ELF-1 (cell line): ENCODE measurements at regions not wholly inside any gene's neighbourhood (a gene's known extent, or its start where the extent isn't known, plus 50 kb on each side); places are given as distances from the start of the nearest gene placed in this dataset.
A peak's percentile ranks its signal among the peaks of the same experiment; 100 is the strongest.

Experiments
- DNase-seq: peaks from one replicate; pipeline ENCODE4 v3.0.0-alpha.2; 2016; ENCODE audit warnings: low read depth, low spot score

DNA sequence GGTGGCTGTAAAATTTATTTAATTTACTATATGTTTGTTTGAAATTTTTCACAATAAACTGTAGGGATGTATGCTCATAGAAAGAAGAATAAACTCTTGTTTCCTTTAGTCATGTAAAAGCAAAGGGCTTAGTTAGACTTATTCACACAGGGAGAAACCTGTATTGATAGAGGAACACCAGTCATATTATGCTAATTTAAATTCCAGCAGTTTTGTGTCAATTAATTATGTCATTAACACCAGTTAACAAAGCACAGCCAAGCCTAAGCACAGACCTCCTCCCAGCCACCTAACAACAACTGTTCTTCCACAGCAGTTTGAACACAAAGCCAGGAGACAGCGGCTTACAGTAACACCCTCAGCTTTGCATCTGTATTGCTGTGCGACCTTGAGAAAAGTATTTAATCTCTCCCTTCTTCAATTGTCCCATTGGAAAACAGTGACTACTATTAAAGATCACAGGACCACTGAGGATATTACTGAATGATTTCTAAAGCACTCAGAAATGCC is 260.8 kb upstream of the RRP15 start:
- DNase-seq = no peak

DNA sequence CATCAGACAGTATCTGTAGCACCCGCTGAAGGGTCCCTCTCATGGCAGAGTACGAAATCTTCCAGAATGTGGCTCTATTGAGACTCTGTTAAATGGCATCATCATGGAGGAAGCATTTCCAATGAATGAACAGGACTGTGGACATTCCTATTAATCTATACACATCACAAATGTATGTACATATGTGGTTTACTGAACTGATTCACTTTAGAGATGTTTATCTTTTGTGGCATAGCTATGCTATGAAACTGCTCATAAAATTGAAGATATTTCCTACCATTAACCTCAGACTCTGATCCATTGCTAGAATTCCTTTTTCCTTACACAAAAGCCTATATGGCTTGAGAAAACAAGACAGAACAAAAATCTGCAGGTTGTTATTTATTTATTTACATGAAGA is 259.6 kb upstream of the RRP15 start:
- no peak for DNase-seq

DNA sequence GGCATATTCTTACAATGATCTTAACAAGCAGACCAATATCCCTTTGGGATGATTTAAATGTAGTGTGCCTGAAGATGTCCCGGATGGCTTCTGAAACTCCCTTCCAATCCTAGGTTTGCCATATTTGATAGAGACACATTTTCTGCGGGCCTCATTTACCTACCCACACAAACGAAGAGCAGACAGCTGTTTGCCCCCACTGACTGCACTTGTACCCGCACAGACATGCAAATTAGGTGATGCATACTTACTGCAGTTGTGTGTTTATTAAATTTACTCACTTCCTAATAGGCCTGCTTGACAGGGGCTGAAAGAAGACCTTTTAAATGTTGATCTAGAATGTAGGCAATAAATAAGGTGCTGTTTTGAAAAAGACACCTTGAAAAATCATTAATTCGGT is 257.9 kb upstream of the RRP15 start:
- DNase-seq = no peak

DNA sequence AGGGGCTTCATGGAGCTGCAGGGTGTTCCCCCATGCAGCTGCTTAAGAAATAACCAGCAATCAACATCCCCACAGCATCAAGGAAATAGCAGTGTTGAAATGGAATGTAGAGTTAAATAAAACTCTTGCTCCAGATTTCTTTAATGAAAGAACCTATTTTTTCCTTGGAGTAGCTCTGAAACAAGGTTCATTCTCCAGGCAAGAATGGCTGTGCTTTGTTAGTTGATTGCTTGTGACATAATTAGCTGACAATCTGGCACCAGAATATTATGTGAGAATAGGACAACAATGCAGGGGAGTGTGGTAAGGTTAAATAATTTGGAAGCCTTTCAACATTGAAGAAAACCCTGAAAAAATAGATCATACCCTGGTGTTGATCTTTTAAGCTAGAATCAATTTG is 254.2 kb upstream of the RRP15 start:
- no peak for DNase-seq

DNA sequence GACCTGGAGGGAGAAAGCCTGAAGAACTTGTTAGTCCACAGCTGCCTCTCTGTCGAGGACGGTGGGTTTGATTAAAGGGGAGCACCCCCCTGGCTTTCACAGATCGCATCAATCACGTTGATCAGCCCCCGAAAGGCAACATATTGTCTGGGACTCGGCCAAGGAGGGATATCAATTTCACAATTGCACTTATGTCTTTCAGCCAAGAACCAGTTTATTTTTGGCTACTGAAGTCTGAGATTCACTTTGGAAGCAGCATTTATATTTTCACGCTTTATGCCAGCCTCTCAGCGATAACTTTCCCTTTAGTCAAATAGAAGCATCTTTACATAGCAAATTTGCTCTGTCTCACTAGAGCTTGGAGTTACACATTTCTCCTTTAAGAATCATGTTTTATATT is 253.2 kb upstream of the RRP15 start:
- DNase-seq = peak; percentile 20

DNA sequence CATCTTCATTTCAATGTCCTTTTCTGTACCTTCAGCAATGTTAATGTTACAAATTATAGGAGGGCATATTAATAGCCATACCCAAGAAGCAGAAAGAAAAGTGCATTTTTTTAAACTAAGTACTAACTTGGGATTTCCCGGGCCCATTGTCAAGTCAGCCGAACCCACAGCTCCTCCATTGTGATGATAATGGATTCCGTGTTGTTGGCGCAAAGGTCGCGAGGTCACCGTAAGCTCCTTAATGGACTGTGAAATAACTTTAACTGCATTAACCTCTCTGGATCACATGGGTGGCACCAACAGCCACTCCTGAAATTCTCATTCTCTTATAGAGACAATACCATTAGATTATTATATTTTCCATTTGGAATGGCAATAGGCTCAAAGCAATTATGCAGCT is 250.6 kb upstream of the RRP15 start:
- DNase-seq = peak; percentile 69

DNA sequence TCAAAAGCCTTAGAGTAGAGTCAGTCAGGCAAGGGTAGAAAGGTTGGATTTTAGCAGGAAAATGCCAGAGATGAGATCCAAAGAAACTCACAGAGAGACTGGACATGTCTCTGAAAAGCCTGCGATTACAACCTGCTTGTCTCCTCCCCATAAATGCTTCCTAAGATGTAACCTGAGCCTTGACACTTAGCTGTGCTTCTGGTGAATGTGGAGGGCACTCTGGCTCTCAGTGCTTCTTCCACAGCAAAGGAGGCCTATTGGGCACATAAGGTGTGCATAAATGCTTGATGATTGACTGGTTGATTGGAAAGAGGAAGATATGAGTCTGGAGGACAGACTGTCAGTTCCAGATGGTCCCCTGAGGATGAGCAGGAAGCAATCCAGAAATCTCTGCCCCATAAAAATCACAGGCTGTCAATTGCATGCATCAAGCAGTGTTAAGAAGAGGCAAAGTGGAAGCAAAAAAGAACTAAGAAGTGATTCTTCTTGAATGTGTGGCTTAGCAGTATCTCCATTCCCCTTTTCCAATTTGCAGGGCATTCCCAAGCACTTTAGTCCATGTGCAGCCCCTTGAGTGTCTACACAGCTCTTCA is 236.2 kb upstream of the RRP15 start:
- DNase-seq = no peak

DNA sequence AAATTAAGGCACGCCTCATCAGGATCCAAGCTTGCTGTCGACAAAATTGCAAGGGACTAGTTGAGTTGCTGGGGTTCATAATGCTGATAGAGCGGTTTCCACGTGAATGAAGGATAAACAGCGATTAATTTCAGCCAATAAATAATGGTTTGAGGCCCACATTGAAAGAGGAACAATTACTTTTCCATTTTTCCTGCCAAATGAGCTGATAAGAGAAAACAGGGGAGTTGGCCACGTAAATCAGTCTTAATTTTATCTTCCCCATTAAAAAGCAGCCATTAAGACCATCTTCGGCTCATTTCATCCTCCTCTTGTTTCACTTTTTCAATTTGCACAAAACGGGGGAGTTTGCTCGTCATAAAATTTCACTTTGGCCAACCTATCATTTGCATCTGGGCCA is 235.5 kb upstream of the RRP15 start:
- DNase-seq = no peak

DNA sequence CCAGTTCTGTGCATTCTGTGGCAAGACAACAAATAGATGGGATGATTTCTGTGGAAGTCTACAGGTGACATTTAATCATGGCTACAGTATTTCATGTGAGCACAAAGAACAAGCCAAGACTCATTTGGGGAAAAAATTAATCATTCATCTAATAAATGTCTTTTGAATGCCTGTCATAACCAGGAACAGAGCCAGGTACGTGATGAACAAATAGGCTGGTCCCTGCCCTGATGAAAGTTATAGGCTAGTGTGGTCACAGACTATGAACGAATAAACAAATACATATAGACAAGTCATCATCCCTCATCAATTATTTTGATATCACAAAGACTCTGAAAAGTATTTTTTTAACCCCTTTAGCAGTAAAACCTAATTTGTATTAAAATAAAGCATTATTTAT is 226.4 kb upstream of the RRP15 start:
- DNase-seq = no peak

DNA sequence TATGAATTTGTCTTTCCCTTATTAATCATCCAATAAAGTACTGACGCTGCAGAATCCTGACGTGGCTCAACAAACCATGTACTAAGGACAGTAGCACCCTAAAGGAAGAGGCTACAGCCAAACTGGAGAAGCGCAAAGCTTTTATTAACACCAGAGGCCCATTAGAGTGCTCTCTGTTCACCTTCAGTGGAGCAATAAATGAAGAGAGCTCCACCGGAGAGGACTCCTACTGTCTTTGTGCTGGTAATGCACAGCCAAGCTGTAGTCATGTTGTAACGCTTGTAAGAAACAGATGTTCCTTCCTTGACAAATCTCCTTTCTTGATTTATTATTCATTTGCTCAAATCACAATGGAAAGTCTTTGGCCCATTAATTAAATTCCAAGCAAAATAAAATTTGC is 220.7 kb upstream of the RRP15 start:
- no peak for DNase-seq

DNA sequence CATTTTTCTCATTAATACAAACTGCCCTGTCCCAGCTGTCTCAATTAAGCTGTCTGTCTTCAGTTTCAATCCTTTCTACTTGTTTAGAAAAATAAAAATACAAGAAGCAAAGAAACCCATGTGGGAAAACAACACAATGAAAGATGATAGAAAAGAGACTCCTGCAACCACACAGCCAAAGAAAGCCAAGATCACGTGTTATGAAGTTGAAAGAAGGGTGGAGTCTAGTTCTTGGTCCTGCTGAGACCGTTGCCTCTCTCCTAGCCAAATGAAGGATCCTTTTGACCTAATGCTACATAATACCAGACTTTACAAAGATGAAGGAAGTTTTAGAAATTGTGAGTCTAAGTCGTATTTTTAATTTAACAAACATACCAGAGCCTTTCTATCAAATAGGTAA is 218.8 kb upstream of the RRP15 start:
- no peak for DNase-seq

DNA sequence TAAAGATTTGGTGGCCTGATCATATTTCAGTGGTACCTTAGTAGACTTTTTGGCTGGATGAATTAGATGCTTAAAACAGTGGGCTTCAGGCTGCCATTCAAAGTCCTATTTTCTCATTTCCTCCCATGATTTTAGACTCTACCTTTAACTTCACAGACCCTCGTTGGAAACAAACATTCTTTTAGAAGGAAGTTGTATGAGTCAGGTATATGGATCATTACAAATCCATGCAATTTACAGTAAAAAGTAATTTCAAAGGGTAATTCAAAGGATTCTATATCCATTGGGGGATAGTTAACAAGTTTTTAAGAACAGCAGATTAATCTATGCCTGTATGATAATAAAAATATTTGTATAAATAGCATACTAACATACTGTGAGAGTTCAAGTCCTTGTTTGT is 216.9 kb upstream of the RRP15 start:
- DNase-seq = no peak

DNA sequence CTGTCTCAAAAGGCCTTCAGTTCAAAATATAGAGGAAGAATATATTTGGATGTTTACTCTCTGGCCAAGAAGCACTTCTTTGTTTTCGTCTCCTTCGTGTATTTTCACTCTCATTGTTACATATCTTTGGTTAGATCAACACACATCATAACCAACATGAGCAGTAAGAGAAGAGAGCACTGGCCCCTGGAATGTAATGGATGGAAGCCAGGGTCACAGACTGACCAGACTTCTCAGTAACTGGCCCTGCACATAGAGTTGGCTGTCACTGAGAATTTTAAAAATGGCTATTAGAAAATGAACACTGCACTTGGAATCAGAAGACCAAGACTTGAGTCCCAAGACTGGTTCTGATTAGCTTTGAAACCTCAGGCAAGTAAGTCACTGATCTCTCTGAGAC is 215.9 kb upstream of the RRP15 start:
- no peak for DNase-seq

DNA sequence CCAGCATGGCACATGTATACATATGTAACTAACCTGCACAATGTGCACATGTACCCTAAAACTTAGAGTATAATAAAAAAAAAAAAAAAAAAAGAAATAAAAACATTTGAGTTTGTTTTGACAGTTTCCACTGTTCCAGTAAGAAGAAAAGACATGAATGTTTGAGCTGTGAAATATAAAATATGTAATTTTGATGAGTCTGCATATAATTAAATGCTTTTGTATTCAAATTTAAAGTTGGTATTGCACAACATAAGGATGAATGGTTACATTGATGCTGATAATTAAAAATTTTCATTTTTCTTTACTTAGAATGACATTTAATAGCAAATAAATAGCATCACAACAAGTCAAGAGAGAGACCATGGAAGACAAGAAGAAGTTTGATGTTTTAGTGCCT is 212.0 kb upstream of the RRP15 start:
- no peak for DNase-seq

DNA sequence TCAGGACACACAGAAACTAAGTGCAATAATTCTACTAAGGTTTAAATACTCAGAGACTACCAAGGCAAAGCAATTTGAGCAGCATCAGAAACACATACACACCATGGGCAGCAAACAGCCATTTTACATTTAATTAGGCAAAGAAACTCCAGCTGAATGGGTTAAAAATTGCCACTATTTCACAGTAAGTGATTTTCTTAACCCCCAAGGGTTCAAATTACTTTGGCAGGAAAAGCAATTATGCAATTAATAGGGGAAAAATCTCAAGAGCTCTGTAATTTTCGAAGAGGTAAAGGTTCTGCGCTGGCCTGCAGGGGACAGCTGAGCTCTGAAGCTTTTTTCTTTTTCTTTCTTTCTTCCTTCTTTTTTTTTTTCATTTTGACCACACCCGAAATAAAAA is 206.2 kb upstream of the RRP15 start:
- no peak for DNase-seq

DNA sequence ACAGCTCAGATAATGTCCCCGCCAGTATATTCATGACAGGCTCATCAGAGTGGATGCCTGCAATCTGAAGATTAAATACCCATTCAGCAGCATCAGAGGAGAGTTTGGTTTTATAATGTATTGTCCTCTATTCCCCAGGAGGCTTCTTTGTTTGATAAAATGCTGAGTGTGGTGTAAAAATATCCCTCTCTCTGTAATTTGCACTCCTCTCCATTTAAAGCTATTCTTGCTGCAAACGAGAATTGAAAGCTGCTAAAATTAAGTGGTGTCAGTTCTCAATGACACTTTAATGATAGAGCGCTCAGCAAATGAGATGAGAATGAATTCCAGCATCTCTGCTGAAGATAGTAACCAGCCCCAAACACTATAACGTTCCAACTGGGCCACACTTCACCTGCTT is 205.7 kb upstream of the RRP15 start:
- no peak for DNase-seq

DNA sequence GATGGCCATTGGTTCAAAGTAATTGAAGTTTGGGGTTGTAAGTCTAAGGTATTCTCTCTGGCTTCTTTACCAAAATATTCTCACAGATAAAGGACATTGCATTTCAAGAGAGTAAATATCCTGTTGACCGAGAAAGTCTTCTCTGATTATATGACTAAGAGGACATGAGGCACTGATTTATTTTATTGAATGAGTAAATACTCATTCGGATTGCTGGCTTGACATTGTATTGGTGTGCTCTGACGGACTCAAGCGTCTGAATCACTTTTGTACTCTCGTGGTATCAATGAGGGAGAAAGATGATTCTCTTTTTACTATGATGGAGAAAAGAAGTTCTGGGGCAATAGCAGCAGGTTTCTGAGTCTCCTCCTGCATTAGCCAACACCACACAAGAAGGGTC is 205.3 kb upstream of the RRP15 start:
- DNase-seq = no peak

DNA sequence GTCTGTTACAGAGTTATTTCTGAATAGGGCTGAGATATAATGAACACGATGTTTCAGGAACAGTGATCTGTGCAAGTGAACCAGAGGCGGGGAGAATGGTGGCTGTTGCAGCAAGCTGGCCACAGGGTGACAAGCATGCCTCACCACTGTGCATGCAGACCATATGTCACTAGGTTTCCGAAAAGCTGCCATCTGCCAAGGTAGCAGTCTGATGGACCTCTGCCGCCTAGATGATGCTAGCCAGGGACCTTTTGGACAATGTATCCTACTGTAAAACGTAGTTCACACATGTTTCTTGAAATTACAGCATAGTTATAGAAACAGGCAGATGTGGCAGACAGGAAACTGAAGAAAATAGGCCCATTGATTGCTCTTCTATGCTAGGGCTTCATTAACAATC is 204.2 kb upstream of the RRP15 start:
- no peak for DNase-seq

DNA sequence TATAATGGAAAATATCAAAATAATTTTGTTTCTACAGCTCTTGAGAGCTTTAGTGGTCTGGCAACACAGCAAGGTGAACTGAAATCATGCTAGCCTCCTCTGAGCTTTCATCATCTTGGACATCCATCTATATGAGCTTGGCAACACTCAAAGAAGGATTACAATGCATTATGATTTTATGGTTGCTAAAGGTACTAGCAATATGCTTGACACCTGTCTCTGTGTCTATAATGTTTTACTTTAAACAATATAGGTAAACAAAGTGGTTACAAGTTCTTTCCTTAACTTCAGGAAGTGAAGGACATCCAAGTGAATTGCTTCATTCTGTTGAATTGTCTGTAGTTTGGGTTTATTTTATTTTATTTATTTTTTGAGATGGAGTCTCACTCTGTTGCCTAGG is 203.7 kb upstream of the RRP15 start:
- DNase-seq = no peak

DNA sequence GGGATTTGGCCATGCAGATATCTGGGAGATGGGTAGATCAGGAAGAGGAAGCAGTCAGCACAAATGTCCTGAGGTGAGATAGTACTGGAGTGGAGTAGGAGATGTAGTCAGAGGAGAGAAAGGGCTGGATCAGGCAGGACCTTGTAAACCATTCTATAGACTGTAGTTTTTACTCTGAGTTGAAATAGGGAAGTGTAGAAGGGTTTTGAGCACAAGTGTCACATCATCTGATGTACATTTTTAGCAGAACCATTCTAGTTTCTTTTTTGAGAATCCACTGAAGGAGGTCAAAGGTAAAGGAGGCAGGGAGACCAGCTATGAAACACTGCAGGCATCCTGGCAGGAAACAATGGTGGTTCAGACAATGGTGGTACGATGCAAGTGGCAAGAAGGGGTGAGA is 194.6 kb upstream of the RRP15 start:
- DNase-seq = no peak

DNA sequence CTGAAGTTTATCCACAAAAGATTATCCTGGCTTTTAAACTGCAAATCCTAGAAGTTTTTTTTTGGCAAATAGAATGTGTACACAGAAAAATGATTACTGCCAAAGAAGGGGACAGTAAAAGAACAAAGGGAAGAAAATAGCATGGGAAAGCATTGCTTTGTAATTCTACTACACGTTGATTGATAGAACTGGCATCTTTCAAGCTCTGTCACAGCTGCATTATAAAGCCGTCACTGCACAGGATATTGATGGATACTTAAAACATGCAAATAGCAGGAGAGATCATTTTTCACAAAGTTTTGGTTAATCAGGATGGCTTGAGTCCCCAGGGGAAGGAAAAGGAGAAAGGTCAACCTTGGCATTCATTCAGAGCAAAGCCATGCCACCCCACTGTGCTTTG is 183.7 kb upstream of the RRP15 start:
- DNase-seq = no peak

DNA sequence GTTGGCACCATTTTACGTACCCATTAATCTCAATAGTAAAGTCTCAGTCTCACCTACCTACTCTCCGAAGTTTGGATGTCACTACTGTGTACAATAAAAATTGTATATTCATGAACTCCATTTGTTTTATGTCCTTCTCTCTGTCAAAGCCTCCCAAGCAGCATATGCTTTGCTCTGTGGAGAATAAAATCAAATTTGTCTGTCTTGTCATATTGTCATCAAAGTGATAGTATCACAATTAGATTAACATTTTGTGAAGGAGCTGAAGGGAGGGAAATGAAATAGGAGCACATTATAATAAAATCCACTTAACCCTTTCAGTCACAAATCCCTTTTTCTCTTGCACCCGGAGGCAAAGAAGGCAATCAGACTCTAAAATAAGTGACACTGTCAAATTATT is 177.1 kb upstream of the RRP15 start:
- no peak for DNase-seq

DNA sequence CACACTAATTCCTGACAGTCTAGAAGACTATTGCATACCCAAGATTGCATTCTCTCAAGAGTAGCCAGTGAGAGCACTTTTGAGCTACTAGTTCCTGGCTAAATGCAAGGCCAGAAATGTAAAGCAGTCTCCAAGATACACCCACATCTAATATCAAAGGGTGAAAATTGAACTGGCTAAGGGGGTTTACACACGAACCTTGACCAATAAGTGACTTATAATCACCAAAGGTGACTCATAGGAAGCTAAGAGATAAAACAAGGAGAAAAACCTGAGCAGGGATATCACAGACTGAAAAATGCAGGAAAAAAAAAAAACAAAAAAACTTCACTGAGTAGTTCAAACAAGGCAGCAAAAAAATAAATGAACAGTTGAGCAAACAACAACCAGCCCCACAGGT is 172.2 kb upstream of the RRP15 start:
- no peak for DNase-seq

DNA sequence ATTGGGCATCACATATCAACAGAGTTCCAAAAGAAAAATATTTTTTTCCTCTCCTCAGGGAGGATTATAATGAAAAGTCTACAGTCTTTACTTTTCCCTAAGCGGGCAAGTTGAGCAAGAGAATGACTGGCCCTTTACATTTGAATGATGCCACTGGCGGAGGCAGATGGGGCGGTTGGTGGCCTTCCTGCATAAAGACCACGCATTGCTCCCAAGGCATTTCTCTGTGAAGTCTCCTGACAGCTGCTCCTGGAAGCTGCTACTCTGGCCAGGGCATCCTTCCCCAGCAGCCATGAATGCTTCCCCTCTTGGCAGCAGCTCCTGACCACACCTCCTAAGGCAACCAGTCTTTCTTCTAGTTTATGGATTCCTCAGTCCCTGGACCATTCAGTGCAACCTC is 161.1 kb upstream of the RRP15 start:
- DNase-seq = peak; percentile 55
